ENCODE measurements at regions not wholly inside any gene's neighbourhood (a gene's known extent, or its start where the extent isn't known, plus 50 kb on each side); places are given as distances from the start of the nearest gene placed in this dataset.

DNA sequence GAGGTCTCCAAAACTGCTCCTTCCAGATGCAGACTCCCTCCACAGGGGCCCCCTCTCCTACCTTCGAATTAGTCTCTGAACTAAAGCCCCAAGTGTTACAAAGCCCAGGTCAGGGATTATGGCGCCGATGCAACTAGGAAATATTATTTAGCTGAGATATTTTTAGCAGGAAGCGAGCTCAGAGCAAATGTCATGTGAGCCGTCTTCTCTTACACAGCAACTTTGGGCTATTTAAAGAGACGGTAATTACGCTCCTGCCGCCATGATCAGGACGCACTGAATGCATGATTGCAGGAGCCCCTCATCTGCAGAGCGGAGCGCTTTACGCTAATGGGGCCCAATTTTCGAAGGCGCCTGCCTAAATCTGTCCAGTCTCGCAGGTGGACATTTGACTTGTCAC lies 55.3 kb upstream of the TARDBP start:
- TF ChIP-seq, protein P1, sequence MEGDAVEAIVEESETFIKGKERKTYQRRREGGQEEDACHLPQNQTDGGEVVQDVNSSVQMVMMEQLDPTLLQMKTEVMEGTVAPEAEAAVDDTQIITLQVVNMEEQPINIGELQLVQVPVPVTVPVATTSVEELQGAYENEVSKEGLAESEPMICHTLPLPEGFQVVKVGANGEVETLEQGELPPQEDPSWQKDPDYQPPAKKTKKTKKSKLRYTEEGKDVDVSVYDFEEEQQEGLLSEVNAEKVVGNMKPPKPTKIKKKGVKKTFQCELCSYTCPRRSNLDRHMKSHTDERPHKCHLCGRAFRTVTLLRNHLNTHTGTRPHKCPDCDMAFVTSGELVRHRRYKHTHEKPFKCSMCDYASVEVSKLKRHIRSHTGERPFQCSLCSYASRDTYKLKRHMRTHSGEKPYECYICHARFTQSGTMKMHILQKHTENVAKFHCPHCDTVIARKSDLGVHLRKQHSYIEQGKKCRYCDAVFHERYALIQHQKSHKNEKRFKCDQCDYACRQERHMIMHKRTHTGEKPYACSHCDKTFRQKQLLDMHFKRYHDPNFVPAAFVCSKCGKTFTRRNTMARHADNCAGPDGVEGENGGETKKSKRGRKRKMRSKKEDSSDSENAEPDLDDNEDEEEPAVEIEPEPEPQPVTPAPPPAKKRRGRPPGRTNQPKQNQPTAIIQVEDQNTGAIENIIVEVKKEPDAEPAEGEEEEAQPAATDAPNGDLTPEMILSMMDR (IDR thresholded peaks at IDR 0.05; ENCODE audit: extremely low read depth in 1 of 2, insufficient read depth in 1 of 2, low read depth in 1 of 2, low read length in 2 of 2) = no peak
- TF ChIP-seq JUN (IDR thresholded peaks at IDR 0.05; ENCODE audit: borderline replicate concordance, insufficient read depth, insufficient read length, low read depth) (no peak), POLR2A (IDR thresholded peaks at IDR 0.05; ENCODE audit: low read depth, low read length) (no peak), POLR2AphosphoS5 (IDR thresholded peaks at IDR 0.05; ENCODE audit: insufficient read depth, low read depth, low read length) (no peak), EZH2 (IDR thresholded peaks at IDR 0.05; ENCODE audit: borderline replicate concordance, low read depth, low read length, severe bottlenecking) (no peak), FOS (IDR thresholded peaks at IDR 0.05; ENCODE audit: borderline replicate concordance, insufficient read depth, low read length) (no peak)
